ENCODE measurements at regions not wholly inside any gene's neighbourhood (a gene's known extent, or its start where the extent isn't known, plus 50 kb on each side); places are given as distances from the start of the nearest gene placed in this dataset.

DNA sequence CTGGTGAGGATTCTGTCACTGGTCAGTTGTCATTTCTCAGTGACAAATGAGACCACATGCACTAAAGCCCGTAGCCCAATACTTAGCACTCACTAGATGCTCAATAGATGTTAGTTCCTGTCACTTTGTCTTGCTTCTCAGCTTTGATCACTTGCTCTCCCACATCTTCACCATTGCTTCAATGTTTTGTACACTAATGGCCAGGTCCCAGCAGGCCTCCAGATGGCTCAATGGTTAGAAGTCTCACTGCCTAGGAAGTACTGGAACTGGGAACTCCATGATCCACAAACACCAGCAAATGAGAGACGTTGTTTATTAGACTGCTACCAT is 502.8 kb upstream of the JARID2 start (continued):
- TF ChIP-seq, protein P1, sequence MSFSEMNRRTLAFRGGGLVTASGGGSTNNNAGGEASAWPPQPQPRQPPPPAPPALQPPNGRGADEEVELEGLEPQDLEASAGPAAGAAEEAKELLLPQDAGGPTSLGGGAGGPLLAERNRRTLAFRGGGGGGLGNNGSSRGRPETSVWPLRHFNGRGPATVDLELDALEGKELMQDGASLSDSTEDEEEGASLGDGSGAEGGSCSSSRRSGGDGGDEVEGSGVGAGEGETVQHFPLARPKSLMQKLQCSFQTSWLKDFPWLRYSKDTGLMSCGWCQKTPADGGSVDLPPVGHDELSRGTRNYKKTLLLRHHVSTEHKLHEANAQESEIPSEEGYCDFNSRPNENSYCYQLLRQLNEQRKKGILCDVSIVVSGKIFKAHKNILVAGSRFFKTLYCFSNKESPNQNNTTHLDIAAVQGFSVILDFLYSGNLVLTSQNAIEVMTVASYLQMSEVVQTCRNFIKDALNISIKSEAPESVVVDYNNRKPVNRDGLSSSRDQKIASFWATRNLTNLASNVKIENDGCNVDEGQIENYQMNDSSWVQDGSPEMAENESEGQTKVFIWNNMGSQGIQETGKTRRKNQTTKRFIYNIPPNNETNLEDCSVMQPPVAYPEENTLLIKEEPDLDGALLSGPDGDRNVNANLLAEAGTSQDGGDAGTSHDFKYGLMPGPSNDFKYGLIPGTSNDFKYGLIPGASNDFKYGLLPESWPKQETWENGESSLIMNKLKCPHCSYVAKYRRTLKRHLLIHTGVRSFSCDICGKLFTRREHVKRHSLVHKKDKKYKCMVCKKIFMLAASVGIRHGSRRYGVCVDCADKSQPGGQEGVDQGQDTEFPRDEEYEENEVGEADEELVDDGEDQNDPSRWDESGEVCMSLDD (tag by site-specific recombination; IDR thresholded peaks at IDR 0.05): no peak

DNA sequence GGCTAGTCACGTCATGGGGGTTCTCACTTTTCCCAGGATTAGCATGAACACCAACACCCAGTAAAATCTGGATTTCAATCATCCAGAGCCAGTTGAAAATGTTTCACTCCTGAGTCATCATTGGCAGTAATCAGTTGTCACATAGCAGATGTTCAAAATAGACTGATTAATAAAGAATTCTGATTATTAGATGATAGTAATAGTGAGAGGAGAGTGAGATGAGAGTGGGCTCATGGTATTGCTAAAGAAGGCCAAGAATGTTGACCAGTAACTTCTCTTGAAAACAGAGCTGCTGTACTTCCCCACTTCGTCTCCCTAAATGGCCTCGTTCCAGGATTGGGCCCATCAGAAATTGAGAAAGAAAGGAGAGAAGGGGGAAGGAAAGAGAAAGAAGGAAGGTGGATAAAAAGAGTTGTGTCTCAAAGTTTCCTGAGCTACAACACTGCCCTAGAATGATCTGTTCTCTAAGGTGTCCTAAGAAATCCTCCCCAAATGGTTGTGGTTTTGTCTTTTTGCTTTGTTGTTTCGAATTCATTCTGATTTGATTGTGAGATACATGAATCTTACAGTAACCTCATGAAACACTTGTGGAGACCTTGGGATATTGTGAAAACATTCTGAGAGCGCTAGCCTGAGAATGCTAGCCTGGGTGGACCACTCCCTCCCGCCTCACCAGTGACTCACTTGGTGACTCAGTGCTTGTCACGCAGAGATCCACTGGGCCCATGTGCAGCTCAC is 502.2 kb upstream of the JARID2 start:
- CTCF ChIA-PET: interaction anchor here (0.6 to 1.1 kb wide), 2 partner anchors 10 to 18 kb away, joined by 4 read pairs; no protein-coding TSS in a partner anchor
- POLR2A ChIA-PET: no interaction called here
- H3K27ac ChIP-seq (ENCODE audit: extremely low read depth, low read depth, low read length): no peak overlapping the region

DNA sequence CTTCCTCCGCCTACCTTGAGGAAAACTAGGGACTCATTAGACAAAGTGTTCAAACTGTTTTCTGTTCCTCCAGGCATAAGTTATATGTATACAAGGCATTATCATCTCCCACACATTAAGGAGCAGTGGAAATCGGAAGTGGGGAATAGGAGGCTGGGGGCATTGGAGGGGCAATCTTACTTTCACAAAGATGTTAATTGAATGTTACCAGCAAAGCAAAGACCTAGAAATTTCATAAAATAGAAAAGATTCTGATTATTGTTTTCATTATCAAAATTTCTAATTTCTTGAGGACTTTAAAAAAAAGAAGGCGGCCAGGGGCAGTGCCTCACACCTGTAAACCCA is 501.7 kb upstream of the JARID2 start:
- TF ChIP-seq ZNF629 (tag by site-specific recombination; IDR thresholded peaks at IDR 0.05) (0 out of 2 replicates have a peak, but pooled peaks have one; percentile 4), ZFHX2 (tag by site-specific recombination; conservative IDR thresholded peaks at IDR 0.05) (0 out of 2 replicates have a peak, but pooled peaks have one; percentile 31), ZNF610 (tag by site-specific recombination; IDR thresholded peaks at IDR 0.05; ENCODE audit: borderline replicate concordance) (no peak), ZNF112 (tag by site-specific recombination; IDR thresholded peaks at IDR 0.05) (no peak), ZNF10 (tag by site-specific recombination; IDR thresholded peaks at IDR 0.05) (no peak)
- TF ChIP-seq, protein P2, sequence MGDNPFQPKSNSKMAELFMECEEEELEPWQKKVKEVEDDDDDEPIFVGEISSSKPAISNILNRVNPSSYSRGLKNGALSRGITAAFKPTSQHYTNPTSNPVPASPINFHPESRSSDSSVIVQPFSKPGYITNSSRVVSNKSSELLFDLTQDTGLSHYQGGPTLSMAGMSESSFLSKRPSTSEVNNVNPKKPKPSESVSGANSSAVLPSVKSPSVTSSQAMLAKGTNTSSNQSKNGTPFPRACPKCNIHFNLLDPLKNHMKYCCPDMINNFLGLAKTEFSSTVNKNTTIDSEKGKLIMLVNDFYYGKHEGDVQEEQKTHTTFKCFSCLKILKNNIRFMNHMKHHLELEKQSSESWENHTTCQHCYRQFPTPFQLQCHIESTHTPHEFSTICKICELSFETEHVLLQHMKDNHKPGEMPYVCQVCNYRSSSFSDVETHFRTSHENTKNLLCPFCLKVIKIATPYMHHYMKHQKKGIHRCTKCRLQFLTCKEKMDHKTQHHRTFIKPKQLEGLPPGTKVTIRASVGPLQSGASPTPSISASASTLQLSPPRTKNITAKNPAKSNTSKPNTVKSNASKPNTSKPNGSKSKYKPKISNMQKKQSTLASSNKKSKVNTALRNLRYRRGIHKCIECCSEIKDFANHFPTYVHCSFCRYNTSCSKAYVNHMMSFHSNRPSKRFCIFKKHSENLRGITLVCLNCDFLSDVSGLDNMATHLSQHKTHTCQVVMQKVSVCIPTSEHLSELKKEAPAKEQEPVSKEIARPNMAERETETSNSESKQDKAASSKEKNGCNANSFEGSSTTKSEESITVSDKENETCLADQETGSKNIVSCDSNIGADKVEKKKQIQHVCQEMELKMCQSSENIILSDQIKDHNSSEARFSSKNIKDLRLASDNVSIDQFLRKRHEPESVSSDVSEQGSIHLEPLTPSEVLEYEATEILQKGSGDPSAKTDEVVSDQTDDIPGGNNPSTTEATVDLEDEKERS (tag by site-specific recombination; IDR thresholded peaks at IDR 0.05): no peak
- POLR2A ChIA-PET: no interaction called here
- Histone ChIP-seq H3K9me3 (ENCODE audit: control insufficient read depth, insufficient read depth, low read depth, low read length) (no peaks in the 10 kb centered on the region), H3K27ac (ENCODE audit: extremely low read depth, low read depth, low read length) (no peak overlapping the region), H3K36me3 (ENCODE audit: control insufficient read depth in 2 of 2, insufficient read depth in 1 of 2, low read length in 2 of 2) (no peaks in the 10 kb centered on the region), H3K4me1 (ENCODE audit: control insufficient read depth, insufficient read depth, low read length) (no peaks in the 10 kb centered on the region), H3K4me3 (ENCODE audit: low read depth, low read length) (no peak overlapping the region)
- CTCF ChIA-PET: interaction anchor here (0.6 to 1.1 kb wide), 3 partner anchors 9 to 878 kb away, joined by 3 to 4 read pairs (median 4); no protein-coding TSS in a partner anchor

More for the DNA sequence above, 502.2 kb upstream of the JARID2 start:
- Histone ChIP-seq H3K4me1 (ENCODE audit: control insufficient read depth, insufficient read depth, low read length) (no peaks in the 10 kb centered on the region), H3K4me3 (ENCODE audit: low read depth, low read length) (no peak overlapping the region), H3K9me3 (ENCODE audit: control insufficient read depth, insufficient read depth, low read depth, low read length) (no peaks in the 10 kb centered on the region), H3K36me3 (ENCODE audit: control insufficient read depth in 2 of 2, insufficient read depth in 1 of 2, low read length in 2 of 2) (no peaks in the 10 kb centered on the region)
- TF ChIP-seq KLF8 (tag by site-specific recombination; IDR thresholded peaks at IDR 0.05) (no peak), ZNF660 (tag by site-specific recombination; IDR thresholded peaks at IDR 0.05) (0 out of 2 replicates have a peak, but pooled peaks have one; percentile 53), ZNF629 (tag by site-specific recombination; IDR thresholded peaks at IDR 0.05) (0 out of 2 replicates have a peak, but pooled peaks have one; percentile 19), KLF1 (tag by site-specific recombination; IDR thresholded peaks at IDR 0.05) (0 out of 2 replicates have a peak, but pooled peaks have one; percentile 10), TRIM28 (IDR thresholded peaks at IDR 0.05; ENCODE audit: borderline replicate concordance, low read length) (no peak), OSR2 (tag by site-specific recombination; IDR thresholded peaks at IDR 0.05) (no peak), ZFP69B (tag by site-specific recombination; IDR thresholded peaks at IDR 0.05) (peak; percentile 18; the same call in 1 of the 2 replicates), IKZF3 (tag by site-specific recombination; IDR thresholded peaks at IDR 0.05) (no peak), ZNF114 (tag by site-specific recombination; IDR thresholded peaks at IDR 0.05) (no peak), OVOL3 (tag by site-specific recombination; IDR thresholded peaks at IDR 0.05) (no peak)
- TF ChIP-seq, protein P3, sequence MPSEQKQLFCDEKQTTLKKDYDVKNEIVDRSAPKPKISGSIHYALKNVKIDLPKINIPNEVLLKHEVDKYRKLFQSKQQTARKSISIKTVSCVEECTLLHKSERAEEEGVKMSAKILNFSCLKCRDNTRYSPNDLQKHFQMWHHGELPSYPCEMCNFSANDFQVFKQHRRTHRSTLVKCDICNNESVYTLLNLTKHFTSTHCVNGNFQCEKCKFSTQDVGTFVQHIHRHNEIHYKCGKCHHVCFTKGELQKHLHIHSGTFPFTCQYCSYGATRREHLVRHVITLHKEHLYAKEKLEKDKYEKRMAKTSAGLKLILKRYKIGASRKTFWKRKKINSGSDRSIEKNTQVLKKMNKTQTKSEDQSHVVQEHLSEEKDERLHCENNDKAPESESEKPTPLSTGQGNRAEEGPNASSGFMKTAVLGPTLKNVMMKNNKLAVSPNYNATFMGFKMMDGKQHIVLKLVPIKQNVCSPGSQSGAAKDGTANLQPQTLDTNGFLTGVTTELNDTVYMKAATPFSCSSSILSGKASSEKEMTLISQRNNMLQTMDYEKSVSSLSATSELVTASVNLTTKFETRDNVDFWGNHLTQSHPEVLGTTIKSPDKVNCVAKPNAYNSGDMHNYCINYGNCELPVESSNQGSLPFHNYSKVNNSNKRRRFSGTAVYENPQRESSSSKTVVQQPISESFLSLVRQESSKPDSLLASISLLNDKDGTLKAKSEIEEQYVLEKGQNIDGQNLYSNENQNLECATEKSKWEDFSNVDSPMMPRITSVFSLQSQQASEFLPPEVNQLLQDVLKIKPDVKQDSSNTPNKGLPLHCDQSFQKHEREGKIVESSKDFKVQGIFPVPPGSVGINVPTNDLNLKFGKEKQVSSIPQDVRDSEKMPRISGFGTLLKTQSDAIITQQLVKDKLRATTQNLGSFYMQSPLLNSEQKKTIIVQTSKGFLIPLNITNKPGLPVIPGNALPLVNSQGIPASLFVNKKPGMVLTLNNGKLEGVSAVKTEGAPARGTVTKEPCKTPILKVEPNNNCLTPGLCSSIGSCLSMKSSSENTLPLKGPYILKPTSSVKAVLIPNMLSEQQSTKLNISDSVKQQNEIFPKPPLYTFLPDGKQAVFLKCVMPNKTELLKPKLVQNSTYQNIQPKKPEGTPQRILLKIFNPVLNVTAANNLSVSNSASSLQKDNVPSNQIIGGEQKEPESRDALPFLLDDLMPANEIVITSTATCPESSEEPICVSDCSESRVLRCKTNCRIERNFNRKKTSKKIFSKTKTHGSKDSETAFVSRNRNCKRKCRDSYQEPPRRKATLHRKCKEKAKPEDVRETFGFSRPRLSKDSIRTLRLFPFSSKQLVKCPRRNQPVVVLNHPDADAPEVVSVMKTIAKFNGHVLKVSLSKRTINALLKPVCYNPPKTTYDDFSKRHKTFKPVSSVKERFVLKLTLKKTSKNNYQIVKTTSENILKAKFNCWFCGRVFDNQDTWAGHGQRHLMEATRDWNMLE (tag by site-specific recombination; conservative IDR thresholded peaks at IDR 0.05; ENCODE audit: low read depth): 0 out of 2 replicates have a peak, but pooled peaks have one; percentile 24
- TF ChIP-seq, protein P4, sequence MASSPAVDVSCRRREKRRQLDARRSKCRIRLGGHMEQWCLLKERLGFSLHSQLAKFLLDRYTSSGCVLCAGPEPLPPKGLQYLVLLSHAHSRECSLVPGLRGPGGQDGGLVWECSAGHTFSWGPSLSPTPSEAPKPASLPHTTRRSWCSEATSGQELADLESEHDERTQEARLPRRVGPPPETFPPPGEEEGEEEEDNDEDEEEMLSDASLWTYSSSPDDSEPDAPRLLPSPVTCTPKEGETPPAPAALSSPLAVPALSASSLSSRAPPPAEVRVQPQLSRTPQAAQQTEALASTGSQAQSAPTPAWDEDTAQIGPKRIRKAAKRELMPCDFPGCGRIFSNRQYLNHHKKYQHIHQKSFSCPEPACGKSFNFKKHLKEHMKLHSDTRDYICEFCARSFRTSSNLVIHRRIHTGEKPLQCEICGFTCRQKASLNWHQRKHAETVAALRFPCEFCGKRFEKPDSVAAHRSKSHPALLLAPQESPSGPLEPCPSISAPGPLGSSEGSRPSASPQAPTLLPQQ (tag by site-specific recombination; IDR thresholded peaks at IDR 0.05): peak; percentile 49; the same call in 1 of the 2 replicates
